ENCODE measurements at regions not wholly inside any gene's neighbourhood (a gene's known extent, or its start where the extent isn't known, plus 50 kb on each side); places are given as distances from the start of the nearest gene placed in this dataset.

- no peak overlapping the region for H3K4me3 Mint-ChIP-seq
- WGBS (ENCODE audit: extremely low coverage, insufficient read length, low lambda C conversion rate): no CpG with 5 or more reads among the region's 1 CpG
- DNase-seq: no peak
Observed at GRCh38 chr2:187057466-187057865, 208.5 kb upstream of the ZSWIM2 start.

More at GRCh38 chr2:187057466-187057865, 208.5 kb upstream of the ZSWIM2 start:
- Histone ChIP-seq H2BK15ac (ENCODE audit: low read depth, low read length) (no peak overlapping the region), H3K27ac (ENCODE audit: insufficient read length, low read depth, low read length) (no peak overlapping the region), H2BK5ac (ENCODE audit: insufficient read length, low read length) (no peak overlapping the region), H3K18ac (ENCODE audit: insufficient read length, low read depth, low read length) (no peak overlapping the region), H3K23me2 (ENCODE audit: insufficient read length, low read depth, low read length, poor library complexity, severe bottlenecking) (no peaks in the 10 kb centered on the region), H3K79me2 (ENCODE audit: insufficient read depth, low read length) (no peaks in the 10 kb centered on the region), H3K4ac (ENCODE audit: low read depth, low read length) (no peak overlapping the region), H3K9ac (ENCODE audit: extremely low read depth, insufficient read length, low read length) (no peak overlapping the region), H2BK120ac (ENCODE audit: low read depth, low read length, poor library complexity, severe bottlenecking) (no peak overlapping the region), H2BK20ac (ENCODE audit: low read depth, low read length, poor library complexity, severe bottlenecking) (no peak overlapping the region), H3K56ac (ENCODE audit: insufficient read length, low read depth, low read length) (no peak overlapping the region), H3T11ph (ENCODE audit: low read length) (no peak overlapping the region), H4K8ac (replicated peaks; ENCODE audit: insufficient read length, low read depth, low read length) (no peak overlapping the region), H2AFZ (ENCODE audit: low read length) (no peak overlapping the region), H4K91ac (ENCODE audit: insufficient read length, low read depth, low read length) (no peak overlapping the region), H3K27me3 (ENCODE audit: insufficient read depth, low read length) (no peaks in the 10 kb centered on the region), H3K9me3 (ENCODE audit: control insufficient read depth, low read depth, low read length) (no peaks in the 10 kb centered on the region), H2BK12ac (ENCODE audit: insufficient read length, low read depth, low read length) (no peak overlapping the region), H3K79me1 (ENCODE audit: insufficient read depth, low read depth, low read length, poor library complexity, severe bottlenecking) (no peaks in the 10 kb centered on the region), H3K4me1 (ENCODE audit: insufficient read depth, low read length) (no peaks in the 10 kb centered on the region), H3K14ac (ENCODE audit: insufficient read depth, low read length) (no peak overlapping the region), H3K4me2 (ENCODE audit: insufficient read depth, insufficient read length, low read length) (no peak overlapping the region), H4K20me1 (ENCODE audit: control insufficient read depth, insufficient read depth, insufficient read length) (no peaks in the 10 kb centered on the region), H2AK5ac (ENCODE audit: insufficient read length, low read length) (no peak overlapping the region), H3K23ac (ENCODE audit: insufficient read length, low read depth, low read length) (no peak overlapping the region), H4K5ac (ENCODE audit: insufficient read length, low read depth, low read length) (no peak overlapping the region)
- Mint-ChIP-seq H3K27me3 (ENCODE audit: low read depth) (no peaks in the 10 kb centered on the region), H3K36me3 (ENCODE audit: insufficient read depth in 1 of 3, low read depth in 3 of 3) (no peaks in the 10 kb centered on the region), H3K27ac (0 out of 7 replicates have a peak overlapping the region, but pooled peaks of 1 of the 3 experiments have one; percentile 57), H3K9me3 (no peaks in the 10 kb centered on the region), H3K4me1 (no peaks in the 10 kb centered on the region)
- no peak for TF ChIP-seq CTCF (conservative IDR thresholded peaks at IDR 0.05)
